ENCODE measurements at regions not wholly inside any gene's neighbourhood (a gene's known extent, or its start where the extent isn't known, plus 50 kb on each side); places are given as distances from the start of the nearest gene placed in this dataset.
"Not testable (repeated sequence)": the region's sequence is repeated elsewhere in the genome, so short reads cannot be mapped to it uniquely, and the experiment has no call there.

- no peak for DNase-seq (ENCODE audit: low spot score)
These were observed 233.9 kb upstream of the FOXP2 start for GRCh38 chr7:114180556-114181266.

GRCh38 chr7:114175125-114175524 lies 239.5 kb upstream of the FOXP2 start:
- DNase-seq (ENCODE audit: low spot score): no peak

- no peak for DNase-seq (ENCODE audit: low spot score)
These were observed 241.3 kb upstream of the FOXP2 start for GRCh38 chr7:114173170-114173890.

- not testable (repeated sequence) for DNase-seq (ENCODE audit: low spot score)
These were observed 245.2 kb upstream of the FOXP2 start for GRCh38 chr7:114169389-114169788.

GRCh38 chr7:114160925-114161324 lies 242.1 kb upstream of the PPP1R3A start:
- peak; percentile 49 for DNase-seq (ENCODE audit: low spot score)

GRCh38 chr7:114158854-114159253 lies 240.0 kb upstream of the PPP1R3A start:
- no peak for DNase-seq (ENCODE audit: low spot score)

GRCh38 chr7:114158275-114158674 lies 239.5 kb upstream of the PPP1R3A start:
- DNase-seq (ENCODE audit: low spot score): no peak

- DNase-seq (ENCODE audit: low spot score): no peak
These were observed 237.4 kb upstream of the PPP1R3A start for GRCh38 chr7:114156178-114156577.

GRCh38 chr7:114155116-114156110 lies 236.6 kb upstream of the PPP1R3A start:
- DNase-seq (ENCODE audit: low spot score): no peak

GRCh38 chr7:114153700-114154099 lies 234.9 kb upstream of the PPP1R3A start:
- no peak for DNase-seq (ENCODE audit: low spot score)

GRCh38 chr7:114152314-114152938 lies 233.6 kb upstream of the PPP1R3A start:
- no peak for DNase-seq (ENCODE audit: low spot score)

GRCh38 chr7:114151777-114152176 lies 233.0 kb upstream of the PPP1R3A start:
- no peak for DNase-seq (ENCODE audit: low spot score)

- DNase-seq (ENCODE audit: low spot score): no peak
These were observed 231.9 kb upstream of the PPP1R3A start for GRCh38 chr7:114150689-114151088.

GRCh38 chr7:114148779-114149178 lies 230.0 kb upstream of the PPP1R3A start:
- peak; percentile 18 for DNase-seq (ENCODE audit: low spot score)

- no peak for DNase-seq (ENCODE audit: low spot score)
These were observed 222.6 kb upstream of the PPP1R3A start for GRCh38 chr7:114141415-114141814.

- no peak for DNase-seq (ENCODE audit: low spot score)
These were observed 221.8 kb upstream of the PPP1R3A start for GRCh38 chr7:114140561-114140960.

- DNase-seq (ENCODE audit: low spot score): not testable (repeated sequence)
These were observed 220.9 kb upstream of the PPP1R3A start for GRCh38 chr7:114139690-114140089.

- DNase-seq (ENCODE audit: low spot score): no peak
These were observed 219.8 kb upstream of the PPP1R3A start for GRCh38 chr7:114138587-114138986.

- no peak for DNase-seq (ENCODE audit: low spot score)
These were observed 214.9 kb upstream of the PPP1R3A start for GRCh38 chr7:114133717-114134116.

- DNase-seq (ENCODE audit: low spot score): no peak
These were observed 212.1 kb upstream of the PPP1R3A start for GRCh38 chr7:114130866-114131265.

GRCh38 chr7:114128880-114129279 lies 210.1 kb upstream of the PPP1R3A start:
- no peak for DNase-seq (ENCODE audit: low spot score)

- no peak for DNase-seq (ENCODE audit: low spot score)
These were observed 207.3 kb upstream of the PPP1R3A start for GRCh38 chr7:114126095-114126494.
